ENCODE measurements at regions not wholly inside any gene's neighbourhood (a gene's known extent, or its start where the extent isn't known, plus 50 kb on each side); places are given as distances from the start of the nearest gene placed in this dataset.

DNA sequence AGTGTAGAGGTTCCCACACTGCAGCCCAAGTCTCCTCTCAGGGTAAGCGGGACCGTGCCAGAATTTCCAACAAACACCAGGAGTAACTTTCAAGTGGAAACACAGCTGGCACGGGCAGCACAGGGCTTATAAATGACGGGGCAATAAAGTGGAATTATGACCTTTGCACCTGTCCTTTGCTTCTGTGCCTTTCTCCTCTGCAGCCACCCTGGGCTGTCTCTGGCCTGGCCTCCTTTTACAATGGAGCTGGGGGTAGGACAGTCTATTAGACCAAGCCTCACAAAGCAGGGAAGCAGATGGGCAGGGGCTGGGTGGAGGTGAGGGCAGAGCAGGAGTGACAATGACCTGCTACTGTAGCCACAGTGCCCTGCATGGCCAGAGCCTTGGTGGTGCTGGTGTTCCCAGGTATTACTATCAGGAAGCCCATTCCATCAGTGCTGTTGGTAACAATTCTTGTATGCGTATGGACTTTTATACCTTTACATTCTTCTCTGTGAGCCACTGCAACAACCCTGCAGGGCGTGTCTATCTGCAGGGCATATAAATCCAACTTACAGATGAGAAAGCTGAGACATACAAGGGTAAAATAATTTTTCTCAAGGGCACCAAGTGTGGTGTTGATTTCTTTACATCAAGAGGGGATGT, 387.8 kb downstream of the CTTN start:
- TF ChIP-seq, protein P1, sequence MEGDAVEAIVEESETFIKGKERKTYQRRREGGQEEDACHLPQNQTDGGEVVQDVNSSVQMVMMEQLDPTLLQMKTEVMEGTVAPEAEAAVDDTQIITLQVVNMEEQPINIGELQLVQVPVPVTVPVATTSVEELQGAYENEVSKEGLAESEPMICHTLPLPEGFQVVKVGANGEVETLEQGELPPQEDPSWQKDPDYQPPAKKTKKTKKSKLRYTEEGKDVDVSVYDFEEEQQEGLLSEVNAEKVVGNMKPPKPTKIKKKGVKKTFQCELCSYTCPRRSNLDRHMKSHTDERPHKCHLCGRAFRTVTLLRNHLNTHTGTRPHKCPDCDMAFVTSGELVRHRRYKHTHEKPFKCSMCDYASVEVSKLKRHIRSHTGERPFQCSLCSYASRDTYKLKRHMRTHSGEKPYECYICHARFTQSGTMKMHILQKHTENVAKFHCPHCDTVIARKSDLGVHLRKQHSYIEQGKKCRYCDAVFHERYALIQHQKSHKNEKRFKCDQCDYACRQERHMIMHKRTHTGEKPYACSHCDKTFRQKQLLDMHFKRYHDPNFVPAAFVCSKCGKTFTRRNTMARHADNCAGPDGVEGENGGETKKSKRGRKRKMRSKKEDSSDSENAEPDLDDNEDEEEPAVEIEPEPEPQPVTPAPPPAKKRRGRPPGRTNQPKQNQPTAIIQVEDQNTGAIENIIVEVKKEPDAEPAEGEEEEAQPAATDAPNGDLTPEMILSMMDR (conservative IDR thresholded peaks at IDR 0.05; ENCODE audit: low read depth, low read length) = no peak
- TF ChIP-seq EZH2 (IDR thresholded peaks at IDR 0.05; ENCODE audit: borderline replicate concordance, low read depth, low read length, poor library complexity, severe bottlenecking) = no peak

Data from A673 (cell line).